Liver (tissue), 3 donors: ENCODE measurements at regions not wholly inside any gene's neighbourhood (a gene's known extent, or its start where the extent isn't known, plus 50 kb on each side); places are given as distances from the start of the nearest gene placed in this dataset.

Experiments used
- CTCF ChIP-seq: fragments of 150-350 bp; IDR thresholded peaks from 2 replicates; pipeline ENCODE4 v1.5.1; 2017; ENCODE audit warnings: improper control_type of control experiment, low read depth, low read length; ENCODE audit not compliant: missing input control
- EGR1 ChIP-seq, 2 donors: IDR thresholded peaks; 2 replicates each; pipeline ENCODE4 v1.6.1; 2016 to 2018; ENCODE audit warnings: antibody characterized with exemption in 2 of 2, low read depth in 2 of 2
- SP1 ChIP-seq: IDR thresholded peaks from 2 replicates; pipeline ENCODE4 v1.6.1; 2018; ENCODE audit warnings: antibody characterized with exemption, mild to moderate bottlenecking
- TAF1 ChIP-seq: conservative IDR thresholded peaks from 2 replicates; pipeline ENCODE4 v1.6.1; 2016; ENCODE audit warnings: antibody characterized with exemption, mild to moderate bottlenecking
- donor health status: healthy.
- donor health status: healthy.

- TF ChIP-seq EGR1 (IDR thresholded peaks at IDR 0.05; ENCODE audit: low read depth in 2 of 2), result no peak
- TF ChIP-seq CTCF, result no peak
- no peak for TF ChIP-seq TAF1
- no peak for TF ChIP-seq SP1
These were observed 156.0 kb upstream of the FAM83B start for GRCh38 chr6:54690596-54690995.
